HEK293T (cell line): ENCODE measurements at regions not wholly inside any gene's neighbourhood (a gene's known extent, or its start where the extent isn't known, plus 50 kb on each side); places are given as distances from the start of the nearest gene placed in this dataset.

Experiments
- ARNT ChIP-seq: fragments of 450-650 bp; IDR thresholded peaks from 2 replicates; pipeline ENCODE4 v1.6.1; 2017; ENCODE audit warnings: mild to moderate bottlenecking
- ELF4 ChIP-seq: fragments of 450-650 bp; IDR thresholded peaks from 2 replicates; pipeline ENCODE4 v1.6.1; 2017; ENCODE audit warnings: antibody characterized with exemption
- FOXK2 ChIP-seq: fragments of 450-650 bp; IDR thresholded peaks from 2 replicates; pipeline ENCODE4 v1.6.1; 2016; ENCODE audit warnings: mild to moderate bottlenecking
- SUZ12 ChIP-seq: fragments of 450-650 bp; IDR thresholded peaks from 2 replicates; pipeline ENCODE4 v1.6.1; 2016; ENCODE audit warnings: mild to moderate bottlenecking
- ZNF384 ChIP-seq: fragments of 450-650 bp; IDR thresholded peaks from 2 replicates; pipeline ENCODE4 v1.6.1; 2016

GRCh38 chr1:78383923-78384322 is 106.9 kb upstream of the PTGFR start:
- TF ChIP-seq FOXK2 (no peak), SUZ12 (no peak), ARNT (no peak), ELF4 (no peak), ZNF384 (no peak)
